ENCODE measurements at regions not wholly inside any gene's neighbourhood (a gene's known extent, or its start where the extent isn't known, plus 50 kb on each side); places are given as distances from the start of the nearest gene placed in this dataset.
"Not testable (repeated sequence)": the region's sequence is repeated elsewhere in the genome, so short reads cannot be mapped to it uniquely, and the experiment has no call there.

DNA sequence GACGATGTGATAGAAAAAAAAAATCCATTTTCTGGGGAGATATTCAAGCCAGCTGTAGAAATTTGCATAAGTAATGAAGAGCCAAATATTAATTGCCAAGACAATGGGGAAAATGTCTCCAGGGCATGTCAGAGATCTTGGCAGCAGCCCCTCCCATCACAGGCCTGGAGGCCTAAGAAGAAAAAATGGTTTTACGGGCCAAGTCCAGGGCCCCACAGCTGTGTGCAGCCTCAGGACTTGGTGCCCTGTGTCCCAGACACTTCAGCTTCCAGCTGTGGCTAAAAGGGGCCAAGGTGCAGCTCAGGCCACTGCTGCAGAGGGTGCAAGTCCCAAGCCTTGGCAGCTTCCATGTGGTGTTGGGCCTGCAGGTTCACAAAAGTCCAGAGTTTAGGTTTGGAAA, 83.4 kb downstream of the TBX3 start:
- not testable (repeated sequence) for TF ChIP-seq POLR2A, EP300 (IDR thresholded peaks at IDR 0.05)
- TF ChIP-seq, protein P1, sequence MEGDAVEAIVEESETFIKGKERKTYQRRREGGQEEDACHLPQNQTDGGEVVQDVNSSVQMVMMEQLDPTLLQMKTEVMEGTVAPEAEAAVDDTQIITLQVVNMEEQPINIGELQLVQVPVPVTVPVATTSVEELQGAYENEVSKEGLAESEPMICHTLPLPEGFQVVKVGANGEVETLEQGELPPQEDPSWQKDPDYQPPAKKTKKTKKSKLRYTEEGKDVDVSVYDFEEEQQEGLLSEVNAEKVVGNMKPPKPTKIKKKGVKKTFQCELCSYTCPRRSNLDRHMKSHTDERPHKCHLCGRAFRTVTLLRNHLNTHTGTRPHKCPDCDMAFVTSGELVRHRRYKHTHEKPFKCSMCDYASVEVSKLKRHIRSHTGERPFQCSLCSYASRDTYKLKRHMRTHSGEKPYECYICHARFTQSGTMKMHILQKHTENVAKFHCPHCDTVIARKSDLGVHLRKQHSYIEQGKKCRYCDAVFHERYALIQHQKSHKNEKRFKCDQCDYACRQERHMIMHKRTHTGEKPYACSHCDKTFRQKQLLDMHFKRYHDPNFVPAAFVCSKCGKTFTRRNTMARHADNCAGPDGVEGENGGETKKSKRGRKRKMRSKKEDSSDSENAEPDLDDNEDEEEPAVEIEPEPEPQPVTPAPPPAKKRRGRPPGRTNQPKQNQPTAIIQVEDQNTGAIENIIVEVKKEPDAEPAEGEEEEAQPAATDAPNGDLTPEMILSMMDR (IDR thresholded peaks at IDR 0.05), result not testable (repeated sequence)

Measured in tibial nerve (tissue), 4 donors.